GM19328 (cell line): ENCODE measurements at regions not wholly inside any gene's neighbourhood (a gene's known extent, or its start where the extent isn't known, plus 50 kb on each side); places are given as distances from the start of the nearest gene placed in this dataset.

Experiments
- ATAC-seq: cut with Tn5 transposase; IDR thresholded peaks from one replicate; pipeline ENCODE4 v1.9.1; 2021; ENCODE audit warnings: mild to moderate bottlenecking, moderate library complexity; ENCODE audit not compliant: unreplicated experiment

DNA sequence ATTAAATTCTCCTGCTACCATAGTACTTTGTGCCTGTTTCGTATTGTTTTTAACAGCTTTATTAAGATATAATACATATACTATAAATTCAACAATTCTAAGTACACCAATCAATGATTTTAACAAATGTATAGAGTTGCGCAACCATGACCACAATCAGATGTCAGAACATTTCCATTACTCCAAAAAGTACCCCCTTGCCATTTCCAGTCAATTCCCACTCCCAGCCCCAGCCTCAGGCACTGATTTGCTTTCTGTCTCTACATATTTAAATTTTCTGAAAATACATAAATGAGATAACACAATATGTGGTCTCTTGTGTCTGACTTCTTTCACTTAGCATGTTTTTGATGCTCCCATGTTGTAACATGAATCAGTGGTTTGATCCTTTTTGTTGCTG is 193.9 kb downstream of the FIGN start:
- ATAC-seq = no peak

DNA sequence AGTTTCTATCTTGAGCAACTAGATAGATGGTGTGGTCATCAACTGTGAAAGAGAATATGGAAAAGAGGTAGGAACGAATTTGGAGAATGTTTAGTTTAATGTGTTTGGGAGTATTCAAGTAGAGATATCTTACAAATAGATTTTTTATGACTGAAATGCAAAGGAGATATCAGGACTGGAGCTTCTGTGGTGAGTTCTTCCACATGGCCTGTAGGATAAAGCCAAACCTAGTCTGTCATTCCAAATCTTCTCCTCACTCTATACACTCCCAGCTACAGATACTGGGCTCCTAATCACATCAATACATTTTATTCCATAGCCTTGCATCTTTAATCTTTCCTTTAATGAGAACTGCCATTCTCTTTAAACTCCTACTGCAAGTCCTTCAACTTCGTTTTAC is 194.3 kb downstream of the FIGN start:
- no peak for ATAC-seq

DNA sequence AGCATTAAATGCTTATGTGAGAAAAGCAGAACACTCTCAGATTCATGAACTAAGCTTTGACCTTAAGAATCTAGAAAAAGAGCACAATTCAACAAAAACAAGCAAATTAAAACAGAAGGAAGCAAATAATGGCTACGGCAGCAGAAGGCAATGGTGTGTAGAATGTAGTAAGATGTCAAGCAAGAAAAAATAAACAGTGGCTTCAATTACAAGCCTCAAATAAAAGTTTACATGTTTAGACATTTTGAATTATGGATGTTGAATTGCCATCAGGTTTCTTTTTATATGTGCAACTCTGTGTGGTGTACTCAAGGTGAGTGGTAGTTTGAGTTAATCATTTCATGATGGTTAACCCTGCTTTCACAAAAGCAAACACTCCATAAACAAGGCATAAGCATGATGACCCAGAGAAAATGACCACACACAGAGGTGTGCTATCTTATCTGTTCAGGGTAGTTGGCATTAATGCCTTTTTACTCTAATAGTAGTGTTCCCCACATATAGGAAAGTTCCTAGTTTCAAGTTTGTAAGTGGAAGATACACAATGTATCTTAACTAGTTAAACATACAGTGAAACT is 207.1 kb downstream of the FIGN start:
- no peak for ATAC-seq

DNA sequence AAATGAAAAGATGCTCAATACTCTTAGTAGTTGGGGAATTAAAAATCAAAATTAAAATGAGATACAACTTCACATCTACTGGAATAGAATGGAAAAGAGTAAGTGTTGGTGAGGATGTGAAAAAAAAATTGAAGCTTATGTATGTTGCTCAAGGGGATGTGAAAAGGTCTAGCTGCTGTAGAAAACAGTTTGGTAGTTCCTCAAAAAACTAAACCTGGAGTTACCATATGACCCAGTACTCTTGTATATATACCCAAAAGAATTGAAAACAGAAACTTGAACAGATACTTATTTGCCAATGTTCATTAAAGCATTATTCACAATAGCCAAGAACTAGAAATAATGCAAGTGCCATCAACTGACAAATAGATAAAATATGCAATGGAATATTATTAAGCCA is 208.4 kb downstream of the FIGN start:
- no peak for ATAC-seq

DNA sequence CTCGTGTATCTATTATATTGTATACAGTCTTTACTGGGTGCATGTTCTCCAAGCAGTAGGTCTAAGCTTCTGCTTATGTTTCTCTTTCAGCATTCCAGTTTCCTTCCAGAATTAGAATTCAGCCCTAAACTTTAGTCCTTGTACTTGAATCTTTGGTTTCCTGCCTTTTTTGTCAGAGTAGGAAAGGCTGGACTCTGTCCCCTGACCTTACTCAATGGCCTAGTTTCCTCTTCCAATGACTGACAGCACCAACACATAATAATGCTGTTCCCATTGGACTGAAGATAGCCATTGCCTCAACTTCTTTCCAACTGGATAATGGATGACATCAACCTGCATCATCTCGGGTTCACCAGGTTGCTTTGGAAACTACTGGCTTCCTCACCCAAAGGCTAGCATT is 217.0 kb downstream of the FIGN start:
- no peak for ATAC-seq

DNA sequence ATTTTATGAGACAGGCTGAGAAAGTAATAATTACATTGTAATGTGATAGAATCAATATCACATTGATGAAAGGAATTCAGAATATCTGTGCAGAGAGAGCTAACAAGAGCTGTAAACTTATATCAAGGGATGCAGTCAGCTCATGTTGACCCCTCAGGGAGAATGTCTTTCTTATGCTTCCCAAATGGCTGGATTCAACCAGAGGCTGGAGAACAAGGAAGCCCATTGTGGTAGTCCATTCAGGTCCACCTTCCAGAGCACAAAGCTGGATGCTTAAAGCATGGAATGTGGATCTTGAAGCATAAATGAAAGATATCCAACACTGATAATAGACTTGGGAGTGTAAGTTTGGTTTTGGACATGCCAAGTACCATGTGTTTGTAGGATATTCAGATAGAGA is 220.0 kb downstream of the FIGN start:
- ATAC-seq = no peak

DNA sequence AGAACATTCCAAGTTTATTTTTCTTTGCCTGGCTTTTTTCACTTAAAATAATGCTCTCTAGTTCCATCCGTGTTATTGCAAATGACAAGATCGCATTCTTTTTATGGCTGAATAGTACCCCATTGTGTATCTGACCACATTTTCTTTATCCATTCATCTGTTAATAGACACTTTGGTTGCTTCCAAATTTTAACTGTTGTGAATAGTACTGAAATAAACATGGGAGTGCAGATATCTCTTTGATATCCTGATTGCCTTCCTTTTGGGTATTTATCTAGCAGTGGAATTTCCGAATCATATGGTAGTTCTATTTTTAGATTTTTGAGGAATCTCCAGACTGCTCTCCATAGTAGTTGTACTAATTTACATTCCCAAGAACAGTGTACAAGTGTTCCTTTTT is 230.5 kb downstream of the FIGN start:
- no peak for ATAC-seq

DNA sequence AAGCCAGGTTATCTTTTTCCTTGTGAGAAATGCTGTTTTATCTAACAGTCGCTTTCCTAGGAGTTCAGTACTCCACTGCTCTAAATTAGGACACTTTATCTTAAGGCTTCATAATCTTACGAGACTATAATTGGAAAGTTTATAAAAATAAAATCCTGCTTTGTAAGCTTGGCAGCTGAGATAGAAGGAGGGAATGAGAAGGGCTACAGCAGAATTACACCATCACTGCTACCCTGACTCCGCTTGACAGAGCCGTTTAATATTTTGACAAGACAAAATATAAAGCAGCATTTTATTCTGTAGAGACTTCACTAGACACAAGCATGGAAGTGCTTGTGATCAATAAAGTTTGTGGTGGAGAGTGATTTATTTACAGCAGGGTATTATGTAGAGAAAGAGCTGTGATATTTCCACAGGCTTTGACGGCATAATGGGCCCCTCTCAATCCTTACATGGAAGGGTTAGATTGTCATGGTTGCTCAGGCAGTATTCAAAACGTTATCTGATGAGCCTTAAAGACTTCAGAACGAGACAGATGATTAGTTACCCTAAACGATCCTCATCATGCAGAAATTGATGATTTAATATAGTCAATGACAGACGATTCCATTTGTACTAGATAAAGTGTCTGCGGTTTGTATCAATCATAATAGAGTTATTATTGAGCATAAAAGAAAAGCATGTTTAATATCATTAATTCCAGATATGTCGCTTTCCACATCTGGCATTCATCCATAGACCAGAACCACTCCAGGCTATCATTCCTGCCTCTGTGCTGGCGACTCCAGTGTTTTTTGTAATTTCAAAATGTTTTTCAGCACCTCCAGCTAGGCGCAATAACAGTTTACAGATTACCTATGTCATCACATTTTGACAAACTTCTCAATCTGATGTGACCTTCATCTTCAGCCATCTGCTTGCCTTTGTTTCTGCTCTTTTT is 242.2 kb downstream of the FIGN start:
- ATAC-seq = no peak

DNA sequence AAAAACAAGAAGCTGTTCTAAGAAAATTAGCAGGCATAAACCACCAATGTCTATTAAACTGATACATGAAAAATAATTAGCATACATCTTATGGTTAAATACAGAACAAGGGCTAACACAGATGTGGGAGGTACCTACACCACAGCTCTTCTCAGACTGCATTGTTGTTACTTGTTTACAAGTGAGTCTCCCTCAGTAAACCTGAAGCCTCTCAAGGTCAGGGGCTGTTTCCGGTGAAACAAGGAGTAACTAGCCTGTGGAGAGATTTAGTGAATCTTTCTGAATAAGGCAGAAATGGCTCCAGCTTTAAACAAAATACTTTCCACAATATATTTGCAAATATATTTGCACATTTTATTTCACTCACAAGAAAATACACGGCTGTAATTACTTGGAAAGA is 244.0 kb downstream of the FIGN start:
- ATAC-seq = no peak

DNA sequence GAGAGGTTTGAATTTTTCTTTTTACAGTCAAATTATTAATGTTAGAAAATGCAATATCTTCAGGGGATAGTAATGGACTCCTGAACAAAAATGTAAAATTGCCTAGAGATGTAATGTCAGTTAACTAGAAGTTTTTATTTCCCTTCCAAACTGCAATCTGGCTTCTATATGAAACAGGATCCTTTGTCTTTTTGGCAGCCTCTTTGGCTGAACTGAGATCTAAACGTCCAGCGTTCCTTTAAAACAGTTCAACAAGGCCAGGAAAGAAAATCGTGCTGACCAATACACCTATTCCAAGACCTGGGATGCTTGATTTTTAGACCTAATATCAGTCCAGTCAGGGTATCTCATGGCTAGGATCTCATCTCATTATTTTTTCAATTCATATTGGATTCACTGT is 245.5 kb downstream of the FIGN start:
- ATAC-seq = no peak

DNA sequence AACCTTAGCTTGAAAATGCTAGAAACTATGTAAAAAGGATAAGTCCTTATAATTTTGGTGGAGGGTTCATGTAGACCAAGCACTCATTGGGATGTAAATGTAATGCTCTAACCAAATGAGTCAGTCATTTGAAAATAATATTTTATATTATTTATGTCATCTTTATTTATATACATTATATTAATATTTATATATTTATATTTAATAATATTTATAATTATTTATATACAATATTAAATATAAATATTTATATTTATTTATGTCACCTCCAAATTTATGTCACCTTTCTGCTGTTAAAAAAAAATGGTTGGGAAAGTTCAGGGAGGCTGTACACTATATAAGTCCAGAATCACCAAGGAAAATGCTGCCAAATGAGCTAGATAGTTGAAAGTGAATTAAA is 254.3 kb downstream of the FIGN start:
- ATAC-seq = no peak

DNA sequence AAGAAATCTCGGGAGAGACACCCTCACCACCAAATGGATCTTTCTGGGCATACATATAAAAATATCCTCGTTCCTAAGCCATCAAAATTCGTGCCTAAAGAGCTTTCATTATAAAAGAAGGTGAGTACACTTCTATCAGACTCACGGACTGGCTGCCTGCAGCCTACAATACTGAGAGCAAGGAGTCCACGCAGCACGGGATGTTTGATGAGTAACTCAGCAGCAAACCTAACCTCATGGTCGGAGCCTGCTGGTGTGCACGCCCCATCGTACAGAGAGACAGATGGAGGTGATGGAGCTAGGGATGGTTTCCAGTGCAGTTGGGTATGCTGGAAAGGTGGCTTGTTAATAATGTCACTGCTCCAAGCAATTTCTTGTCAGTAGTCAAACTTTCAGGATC is 256.2 kb downstream of the FIGN start:
- no peak for ATAC-seq

DNA sequence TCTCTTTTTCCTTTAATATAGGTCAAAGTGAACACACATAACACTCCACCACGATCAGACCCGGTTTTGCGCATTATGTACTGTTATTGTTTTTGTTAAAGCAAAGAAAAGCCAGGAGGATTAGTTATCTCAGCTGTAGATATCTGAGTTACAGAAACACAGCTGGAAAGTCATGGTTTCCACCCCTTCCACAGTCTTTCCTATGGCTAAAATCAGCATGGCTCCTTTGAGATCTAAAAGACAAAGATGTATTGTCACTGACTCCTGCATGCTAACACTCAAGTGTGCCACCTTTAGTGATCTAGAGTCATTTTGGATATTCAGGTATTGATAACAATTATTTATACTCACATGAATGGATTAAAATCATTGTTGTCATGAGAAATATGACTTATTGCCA is 260.0 kb downstream of the FIGN start:
- ATAC-seq = no peak

DNA sequence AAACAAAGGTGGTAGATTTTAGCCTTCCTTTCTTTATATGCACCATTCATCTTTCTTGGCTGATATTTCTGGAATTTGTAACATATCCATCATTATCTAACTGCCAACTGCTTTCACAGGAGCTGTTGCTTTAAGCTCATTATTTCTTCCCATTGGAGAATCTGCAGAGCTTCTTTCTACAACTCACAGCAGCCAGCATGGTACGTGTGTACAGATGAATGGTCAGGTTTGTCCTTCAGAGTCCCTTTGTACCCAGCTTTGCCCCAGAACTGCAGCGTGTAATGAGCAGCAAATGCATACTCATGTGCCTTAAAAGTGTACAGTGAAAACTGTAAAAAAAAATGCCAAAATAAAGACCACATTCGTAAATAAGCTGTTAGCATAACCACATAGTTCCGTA is 260.9 kb downstream of the FIGN start:
- ATAC-seq = no peak

DNA sequence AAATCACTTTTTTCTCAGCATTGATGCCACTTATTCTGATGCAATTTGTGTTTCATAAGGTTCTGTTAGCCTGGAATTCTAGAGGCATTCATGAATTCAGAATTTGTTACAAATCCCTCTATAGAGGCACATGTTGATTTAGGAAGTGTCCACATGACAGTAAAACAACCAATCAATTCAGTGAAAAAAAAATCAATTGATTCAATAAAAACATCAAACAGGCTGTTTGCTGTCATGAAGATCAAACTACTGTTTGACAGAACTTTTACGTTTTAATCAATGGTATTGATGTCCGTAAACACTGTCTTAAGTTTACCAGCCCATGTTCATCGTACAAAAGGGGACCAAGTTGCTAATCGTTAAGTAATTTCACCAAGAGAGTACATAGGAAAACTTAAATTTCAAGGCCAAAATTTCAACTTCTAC is 261.5 kb downstream of the FIGN start:
- no peak for ATAC-seq

DNA sequence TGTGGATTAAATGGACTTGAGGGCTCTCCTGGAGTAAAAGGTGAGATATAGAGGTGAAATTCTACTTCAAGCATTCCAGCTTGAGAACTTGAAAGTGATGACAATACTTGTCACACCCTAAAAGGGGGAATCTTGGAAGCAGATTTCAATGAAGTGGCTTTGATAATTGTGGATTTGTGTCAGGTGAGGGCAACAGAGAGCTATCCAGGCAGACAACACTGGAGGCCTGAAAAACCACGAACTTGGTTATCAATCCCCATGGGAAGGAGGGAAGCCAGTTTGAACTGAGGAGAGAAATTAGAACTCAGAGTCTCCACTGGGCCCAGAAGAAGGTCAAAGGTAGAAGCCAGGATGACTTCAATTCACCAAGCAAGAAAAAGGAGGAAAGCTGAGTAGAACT is 263.9 kb downstream of the FIGN start:
- no peak for ATAC-seq

DNA sequence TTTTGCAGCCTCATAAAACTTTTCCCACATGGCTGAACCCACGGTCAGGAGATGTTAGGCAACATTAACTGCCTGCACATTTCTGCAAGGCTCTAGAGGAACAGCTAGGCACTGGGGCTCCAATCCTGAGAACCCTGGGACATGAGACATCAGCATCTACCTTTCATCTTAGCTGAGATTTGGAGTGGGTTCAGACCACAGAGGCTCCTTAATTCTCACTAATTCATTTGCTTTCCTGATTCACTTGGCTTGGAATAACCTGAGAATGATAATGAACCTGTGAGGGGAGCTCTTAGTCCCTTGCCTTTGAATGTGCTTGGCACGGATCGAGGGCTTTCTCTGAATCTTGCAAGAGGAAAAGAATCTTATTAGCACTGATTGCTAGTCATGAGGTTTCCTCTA is 266.2 kb downstream of the FIGN start:
- no peak for ATAC-seq

DNA sequence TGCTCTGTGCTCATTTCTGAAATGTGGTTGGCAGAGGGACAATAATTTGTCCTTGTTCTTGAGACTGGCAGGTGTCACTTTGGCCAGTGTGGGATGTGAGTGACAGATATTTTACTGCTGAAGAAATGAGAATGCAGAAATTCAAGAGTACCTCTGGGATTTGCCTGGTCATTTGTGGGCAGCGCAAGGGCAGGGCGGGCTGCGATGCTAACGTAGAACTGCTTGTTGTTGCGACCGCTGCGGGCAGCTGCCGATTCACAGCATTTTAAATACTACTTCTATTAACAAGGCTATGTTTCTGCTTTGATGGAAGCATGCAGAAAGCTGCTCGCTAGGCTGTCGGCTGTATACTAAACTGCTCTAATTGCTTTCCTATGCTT is 268.6 kb downstream of the FIGN start:
- ATAC-seq = no peak

DNA sequence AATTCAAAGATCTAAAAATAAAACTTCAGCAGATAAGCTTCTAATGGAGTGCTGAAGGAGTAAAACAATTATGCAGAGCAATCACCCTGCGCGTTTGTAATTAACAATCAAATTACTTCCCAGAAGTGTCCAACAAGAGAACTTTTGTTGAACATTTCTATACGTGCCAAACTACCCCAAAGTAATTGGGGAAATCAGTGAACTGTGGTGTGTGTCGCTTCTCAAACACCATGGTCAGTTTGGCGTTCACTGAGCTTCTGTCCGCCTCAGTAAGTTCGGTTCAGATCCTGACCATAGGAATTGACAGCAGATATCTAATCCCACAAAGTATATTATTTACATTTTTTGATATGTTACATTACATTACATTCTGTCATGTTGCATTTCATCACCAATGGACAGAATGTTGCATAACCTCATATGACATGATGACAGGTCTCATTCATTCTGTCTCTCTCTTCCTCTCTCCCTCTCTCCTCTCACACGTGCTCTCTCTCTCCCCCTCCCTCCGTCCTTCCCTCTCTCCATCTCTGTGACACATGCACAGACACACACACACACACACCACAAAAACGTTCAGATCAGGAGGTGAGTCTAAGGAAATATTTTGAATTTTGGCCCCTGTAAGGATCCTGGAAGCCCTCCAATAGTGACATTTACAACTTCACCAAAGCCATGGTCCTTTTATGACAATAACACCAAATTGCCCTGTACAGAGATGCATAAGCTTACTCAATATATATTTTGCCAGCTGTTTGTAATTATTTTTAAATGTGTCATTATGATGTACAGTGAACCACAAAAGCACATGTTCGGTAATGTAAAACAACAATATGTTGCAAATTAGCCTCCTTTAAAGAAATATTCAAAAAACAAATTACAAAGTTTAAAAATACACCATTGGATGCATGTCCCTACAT is 269.2 kb downstream of the FIGN start:
- no peak for ATAC-seq

DNA sequence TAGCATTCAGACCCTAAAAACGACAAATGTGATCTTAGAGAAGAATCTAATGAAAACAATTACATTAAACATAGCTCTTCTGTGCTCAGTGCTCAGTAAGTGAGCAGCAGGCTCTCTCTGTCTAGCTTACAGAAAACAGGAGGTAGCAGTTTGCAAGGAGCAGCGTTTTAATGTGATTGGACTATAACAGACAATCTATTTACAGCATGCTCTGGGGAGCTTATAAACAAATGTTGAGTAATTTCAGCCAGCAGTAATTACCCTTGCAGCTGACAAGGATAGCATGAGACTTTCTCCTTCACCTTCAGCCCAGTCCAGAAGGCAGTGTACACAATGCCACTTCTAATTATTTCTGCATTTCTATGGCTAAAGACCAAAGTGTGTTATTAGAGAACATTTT is 270.4 kb downstream of the FIGN start:
- ATAC-seq = no peak

DNA sequence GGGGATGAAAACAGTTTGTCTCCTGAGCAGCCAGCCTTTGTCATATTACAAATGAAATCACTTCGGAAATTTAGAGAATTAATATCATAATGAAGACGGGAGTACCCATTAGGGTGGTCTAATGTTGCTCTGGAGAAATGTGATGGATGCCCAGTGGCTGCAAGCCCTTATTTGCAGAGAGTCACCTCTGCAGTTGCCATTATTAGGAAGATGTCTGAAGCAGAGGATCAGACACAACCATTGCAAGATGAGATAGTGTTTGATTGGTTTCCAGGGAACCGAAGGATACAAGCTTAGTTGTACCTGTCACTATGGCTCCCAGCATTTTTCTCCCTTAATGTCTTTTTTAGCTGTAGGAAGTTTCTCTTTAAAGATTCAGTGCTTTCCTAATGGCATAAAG is 272.4 kb downstream of the FIGN start:
- no peak for ATAC-seq

DNA sequence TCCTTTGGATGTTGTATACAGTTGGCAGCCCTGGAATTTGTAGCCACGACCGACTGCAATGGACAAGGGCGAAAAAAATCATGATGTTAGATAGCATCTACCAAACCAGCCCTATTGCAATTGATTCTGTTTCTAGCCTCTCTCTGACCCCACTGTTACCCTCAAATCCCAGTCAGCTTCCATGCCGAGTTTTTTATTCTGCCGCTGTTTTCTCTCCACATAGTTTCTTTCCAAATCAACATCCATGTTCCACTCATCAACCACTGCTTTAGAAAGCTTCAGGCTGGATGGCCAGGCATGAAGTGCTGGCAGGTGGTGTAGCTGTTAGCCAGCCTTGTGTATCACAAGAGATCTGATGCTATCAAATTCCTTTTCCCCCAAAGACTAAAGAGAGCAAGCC is 272.8 kb downstream of the FIGN start:
- no peak for ATAC-seq
